AG08396 (cell line): ENCODE measurements at regions not wholly inside any gene's neighbourhood (a gene's known extent, or its start where the extent isn't known, plus 50 kb on each side); places are given as distances from the start of the nearest gene placed in this dataset.
A peak's percentile ranks its signal among the peaks of the same experiment; 100 is the strongest.

Experiments used
- DNase-seq: peaks from one replicate; pipeline ENCODE4 v3.0.0; 2012; ENCODE audit warnings: low spot score, mixed read lengths

GRCh38 chr5:61738446-61738845 lies 406.4 kb downstream of the ZSWIM6 start:
- no peak for DNase-seq

DNA sequence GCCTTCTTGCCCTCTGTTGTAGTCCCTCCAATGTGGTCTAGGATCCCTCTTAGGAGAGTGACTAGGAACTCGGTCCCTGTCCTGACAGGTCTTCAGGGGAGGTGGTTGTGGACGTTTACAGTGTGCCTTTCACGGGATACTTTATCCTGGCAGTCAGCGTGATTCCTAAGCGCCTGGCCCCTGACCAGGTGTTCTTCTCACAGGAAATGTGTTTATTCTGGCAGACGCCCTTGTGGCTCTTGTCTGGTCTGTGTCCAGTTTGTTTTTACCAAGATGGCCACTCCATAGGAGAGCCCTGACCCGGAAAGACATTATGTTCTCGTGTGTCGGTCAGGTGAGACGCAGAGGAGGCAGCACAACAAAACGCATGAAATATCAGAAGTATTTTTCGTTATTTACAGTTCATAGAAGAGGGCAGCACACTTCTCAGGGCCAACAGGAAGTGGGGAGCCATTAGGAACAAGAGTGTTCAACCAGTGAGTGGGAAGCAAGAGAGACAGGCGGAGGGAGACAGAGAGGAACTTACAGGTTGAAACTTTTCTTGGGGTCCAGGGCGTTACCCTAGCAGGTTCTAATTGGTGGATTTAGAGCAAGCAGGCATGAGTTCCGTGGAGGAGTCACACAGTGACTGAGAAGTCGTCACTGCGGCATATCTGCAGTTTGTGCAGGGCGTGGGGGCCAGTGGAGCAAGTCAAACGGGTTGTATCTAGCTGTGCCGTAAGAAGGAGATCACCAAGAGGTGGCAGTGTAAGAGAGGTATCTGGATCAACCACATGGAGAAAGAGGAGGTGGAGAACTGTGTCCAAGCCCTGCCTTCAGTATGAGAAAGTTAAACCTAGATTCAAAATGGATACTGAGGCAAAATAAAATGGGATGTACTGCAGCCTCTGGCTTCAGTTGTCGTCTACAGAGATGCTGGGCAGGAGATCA lies 412.9 kb downstream of the ZSWIM6 start:
- DNase-seq: no peak

GRCh38 chr5:61746831-61747575 lies 414.9 kb downstream of the ZSWIM6 start:
- no peak for DNase-seq

GRCh38 chr5:61748121-61748520 lies 416.1 kb downstream of the ZSWIM6 start:
- DNase-seq: no peak

DNA sequence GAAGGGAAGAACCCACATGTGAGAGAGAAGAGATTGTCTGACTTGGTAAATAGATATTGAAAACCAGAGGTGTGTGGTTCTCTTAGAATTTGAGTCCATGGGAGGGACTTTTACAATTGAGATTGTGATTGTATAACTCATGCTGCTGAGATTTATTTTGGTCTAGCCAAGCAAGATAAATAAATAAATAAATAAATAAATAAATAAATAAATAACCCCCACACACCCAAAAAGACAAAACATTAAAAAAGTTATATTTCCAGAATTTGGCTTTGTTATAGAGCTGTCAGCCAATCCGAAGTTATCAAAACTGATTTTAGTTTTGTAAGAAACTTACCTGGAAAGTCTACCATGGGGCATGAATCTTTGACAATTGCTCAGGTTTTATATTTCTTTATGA lies 416.6 kb downstream of the ZSWIM6 start:
- DNase-seq: no peak

- no peak for DNase-seq
Measured at GRCh38 chr5:61752588-61752987, 420.5 kb downstream of the ZSWIM6 start.

DNA sequence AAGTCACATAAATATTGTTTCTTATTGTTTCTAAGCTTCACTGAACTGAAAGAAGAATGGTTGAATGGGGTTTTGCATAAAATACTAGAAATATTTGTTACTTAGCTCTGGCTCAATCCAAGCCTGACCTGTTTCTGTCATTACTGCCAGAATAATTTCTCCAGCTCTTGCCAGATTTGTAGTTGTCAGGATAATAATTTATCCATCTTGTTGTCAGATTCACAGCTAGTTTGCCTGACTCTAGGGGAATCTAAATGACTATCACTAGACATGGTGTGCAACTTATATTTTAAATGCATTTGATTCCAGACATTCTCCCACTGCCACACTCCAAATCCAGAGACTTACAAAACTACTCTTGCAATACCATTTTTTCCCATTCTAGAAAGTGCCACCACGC lies 422.7 kb downstream of the ZSWIM6 start:
- DNase-seq: no peak

DNA sequence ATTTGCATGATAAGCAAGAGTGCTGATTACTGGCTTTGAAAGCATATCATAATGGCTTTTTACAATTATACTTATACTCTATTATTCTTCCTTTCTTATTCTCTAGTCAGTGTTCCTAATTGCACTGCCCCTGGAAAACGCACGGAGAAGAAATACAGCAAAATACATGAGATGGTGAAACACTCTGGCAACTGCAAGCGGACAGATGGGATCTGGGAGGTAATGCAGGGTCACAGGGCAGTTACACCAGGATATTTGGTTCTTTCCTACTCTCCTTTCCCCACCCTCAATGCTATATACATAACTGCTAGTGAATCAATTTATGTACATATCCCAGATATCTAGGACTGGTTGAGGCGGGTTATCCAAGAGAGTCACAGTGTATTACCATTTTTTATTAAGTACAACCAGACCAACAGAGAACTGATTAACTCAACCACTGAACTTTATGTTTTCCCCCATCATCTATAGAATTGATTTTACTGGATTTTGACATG lies 423.7 kb downstream of the ZSWIM6 start:
- DNase-seq: no peak

- no peak for DNase-seq
Measured at GRCh38 chr5:61758711-61759110, 426.7 kb downstream of the ZSWIM6 start.

DNA sequence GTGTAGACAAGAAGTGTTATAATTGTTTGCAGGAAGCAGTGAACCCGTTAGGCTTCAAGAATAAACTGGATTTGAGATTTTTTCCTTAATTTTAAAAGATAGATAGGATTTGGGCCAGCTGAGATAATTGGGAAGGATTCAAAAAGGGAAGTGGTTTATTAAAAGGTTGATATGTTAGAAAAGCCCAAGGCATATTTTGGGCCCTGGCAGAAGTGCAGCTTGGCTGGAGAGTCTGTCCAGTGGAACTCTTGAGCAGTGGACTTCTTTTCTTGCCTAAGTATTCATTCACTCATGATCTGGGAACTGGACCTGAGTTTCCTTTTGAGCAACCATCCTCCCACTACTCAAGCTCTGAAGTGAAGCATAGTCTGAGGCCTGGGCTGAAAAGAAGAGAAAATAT lies 433.4 kb downstream of the ZSWIM6 start:
- DNase-seq: no peak

DNA sequence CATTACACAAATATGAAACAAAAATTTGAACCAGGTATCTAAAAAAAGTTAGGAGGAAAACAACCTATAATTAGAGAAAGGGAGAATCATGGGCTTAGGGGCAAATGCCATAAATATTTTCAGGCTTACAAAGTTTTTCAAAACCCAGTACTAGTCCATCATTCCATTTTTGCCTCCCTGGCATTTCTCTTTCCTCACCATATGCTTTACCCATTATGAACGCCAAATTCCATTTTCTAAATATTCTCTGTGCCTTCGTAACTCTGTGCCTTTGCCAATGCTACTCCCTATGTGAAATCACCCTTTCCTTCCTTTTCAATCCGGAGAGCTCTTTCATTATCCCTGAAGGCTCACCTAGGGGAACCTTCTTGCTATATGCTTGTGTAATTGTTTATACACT lies 434.1 kb downstream of the ZSWIM6 start:
- no peak for DNase-seq

GRCh38 chr5:61767231-61768080 lies 435.4 kb downstream of the ZSWIM6 start:
- no peak for DNase-seq

DNA sequence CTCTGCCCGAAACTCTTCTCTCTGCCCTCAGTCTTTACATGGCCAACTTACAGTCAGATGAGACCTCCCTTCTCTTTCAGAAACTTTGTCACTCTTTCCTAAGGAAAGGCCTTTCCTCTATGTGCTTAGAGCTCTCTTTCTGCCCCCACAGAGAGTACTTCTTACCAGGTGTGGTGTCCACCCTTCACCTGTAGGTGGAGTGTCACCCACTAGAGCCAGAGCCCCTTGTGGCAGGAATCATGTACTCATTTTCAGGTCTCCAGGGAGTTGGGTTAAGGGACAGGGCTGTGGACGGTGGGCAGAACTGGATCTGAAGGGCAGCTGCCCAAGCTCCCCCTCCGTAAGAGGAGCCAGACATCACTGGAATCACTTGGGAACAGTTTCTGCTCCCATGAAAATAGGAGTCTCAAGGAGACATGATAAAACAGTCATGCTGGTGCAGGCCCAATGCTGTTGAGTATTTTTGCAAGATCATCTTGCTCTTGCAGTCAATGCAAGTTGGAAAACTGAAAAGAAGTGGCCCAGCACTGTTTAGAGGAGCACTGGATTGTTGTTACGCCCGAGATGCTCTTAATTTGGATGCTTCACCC lies 436.7 kb downstream of the ZSWIM6 start:
- peak; percentile 18 for DNase-seq

DNA sequence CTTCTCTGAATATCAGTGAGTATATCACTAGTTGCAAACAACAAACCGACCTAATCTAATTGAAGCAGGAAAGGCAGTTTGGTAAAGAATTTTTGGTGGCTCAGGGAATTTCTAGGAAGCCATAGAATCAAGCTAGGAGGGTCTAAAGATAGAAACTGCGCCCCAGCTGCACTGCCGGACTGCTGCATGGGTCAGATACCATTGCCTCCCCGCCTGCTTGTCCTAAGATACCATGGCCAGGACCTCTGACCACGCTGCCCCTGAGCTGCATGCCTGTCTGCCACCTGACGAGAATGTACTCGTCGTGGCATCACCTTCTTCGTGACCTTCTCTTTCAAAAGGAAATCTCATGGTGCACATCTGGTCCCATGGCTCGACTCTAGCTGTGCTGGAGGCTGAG lies 439.0 kb downstream of the ZSWIM6 start:
- no peak for DNase-seq

- no peak for DNase-seq
Measured at GRCh38 chr5:61771808-61772207, 439.8 kb downstream of the ZSWIM6 start.

- no peak for DNase-seq
Measured at GRCh38 chr5:61775901-61776300, 443.8 kb downstream of the ZSWIM6 start.

GRCh38 chr5:61777292-61777691 lies 445.2 kb downstream of the ZSWIM6 start:
- DNase-seq: no peak

DNA sequence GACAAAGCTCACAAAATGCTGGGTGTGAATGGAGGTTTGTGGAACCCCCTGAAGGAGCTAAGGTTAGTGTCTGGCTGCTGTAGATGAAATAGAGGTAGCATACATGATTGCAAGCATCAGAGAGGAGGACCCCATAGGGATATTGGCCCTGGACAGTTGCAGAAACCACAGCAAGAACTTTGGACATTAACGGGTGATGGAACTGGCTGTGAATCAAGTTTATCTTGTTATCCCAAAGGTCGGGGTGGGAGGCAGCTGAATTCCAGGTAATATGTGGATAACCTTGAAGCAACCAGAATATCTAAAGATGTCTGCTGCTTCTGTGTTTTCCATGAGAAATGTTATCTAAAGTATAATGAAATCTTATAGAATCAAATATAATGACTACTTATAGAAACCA lies 447.7 kb downstream of the ZSWIM6 start:
- DNase-seq: no peak

DNA sequence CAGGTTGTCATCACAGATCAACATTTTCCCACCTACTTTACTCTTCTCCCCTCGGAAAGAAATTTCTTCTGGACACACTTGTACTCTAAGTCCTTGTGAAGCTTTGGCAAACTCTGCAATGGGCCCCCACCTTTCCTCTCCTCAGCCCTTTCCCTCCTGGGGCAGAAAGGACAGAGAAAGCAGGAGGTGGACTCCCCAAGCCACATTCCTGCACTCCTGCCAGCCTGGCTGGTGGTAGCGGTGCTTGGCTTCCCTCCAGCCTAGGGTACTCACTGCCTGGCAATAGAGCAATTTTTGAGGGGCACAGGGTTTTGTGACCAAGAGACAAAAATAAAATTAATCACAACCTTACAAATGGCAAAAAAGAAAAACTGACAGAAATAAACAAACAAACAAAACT lies 451.4 kb downstream of the ZSWIM6 start:
- no peak for DNase-seq

- DNase-seq: no peak
Measured at GRCh38 chr5:61784341-61784740, 452.3 kb downstream of the ZSWIM6 start.

GRCh38 chr5:61788548-61788947 lies 456.5 kb downstream of the ZSWIM6 start:
- no peak for DNase-seq

DNA sequence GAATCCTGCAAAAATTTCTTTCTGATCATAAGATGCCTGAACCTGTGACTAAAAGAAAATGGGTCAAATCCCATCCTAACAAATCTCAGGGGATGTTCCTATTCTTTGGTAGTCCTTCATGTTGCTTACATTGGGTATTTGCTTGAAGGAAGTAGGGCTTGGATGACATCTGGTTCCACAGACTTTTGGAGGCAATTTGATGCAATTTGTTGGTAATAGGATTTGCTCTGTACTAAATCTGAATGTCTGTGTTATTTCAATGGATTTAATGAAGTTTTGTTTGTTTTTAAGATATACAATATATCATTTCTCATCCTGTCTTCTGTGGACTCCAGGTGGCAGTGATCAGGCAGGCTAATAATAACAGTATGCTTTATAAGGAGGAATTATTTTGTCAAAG lies 457.9 kb downstream of the ZSWIM6 start:
- no peak for DNase-seq
